RWPE2 (cell line): ENCODE measurements at regions not wholly inside any gene's neighbourhood (a gene's known extent, or its start where the extent isn't known, plus 50 kb on each side); places are given as distances from the start of the nearest gene placed in this dataset.

Experiments
- ATAC-seq: fragments of 200-7000 bp; cut with Tn5 transposase; 3 replicates; pipeline ENCODE4 v1.9.1; 2021; ENCODE audit warnings: low read depth
- DNase-seq: peaks from one replicate; pipeline ENCODE4 v3.0.0-alpha.2; 2020; ENCODE audit warnings: low spot score
- H3K27ac ChIP-seq: fragments of 450-650 bp; 2 replicates; pipeline ENCODE4 v1.5.1; 2017; ENCODE audit warnings: mild to moderate bottlenecking; ENCODE audit not compliant: poor library complexity, severe bottlenecking
- H3K27me3 ChIP-seq: fragments of 250-450 bp; sonication (Bioruptor Pico); 2 replicates; pipeline ENCODE4 v1.5.1; 2021; ENCODE audit warnings: mild to moderate bottlenecking, moderate library complexity; ENCODE audit not compliant: insufficient read depth, poor library complexity, severe bottlenecking
- H3K36me3 ChIP-seq: fragments of 250-450 bp; sonication (Bioruptor Pico); 2 replicates; pipeline ENCODE4 v1.5.1; 2020; ENCODE audit warnings: low read depth, mild to moderate bottlenecking, moderate library complexity
- H3K4me1 ChIP-seq: fragments of 250-450 bp; sonication (Bioruptor Pico); 2 replicates; pipeline ENCODE4 v1.5.1; 2021; ENCODE audit warnings: mild to moderate bottlenecking, moderate library complexity; ENCODE audit not compliant: insufficient read depth, poor library complexity, severe bottlenecking
- H3K4me3 ChIP-seq: fragments of 250-450 bp; sonication (Bioruptor Pico); 2 replicates; pipeline ENCODE4 v1.5.1; 2021; ENCODE audit warnings: mild to moderate bottlenecking, moderate library complexity; ENCODE audit not compliant: severe bottlenecking
- H3K9me3 ChIP-seq: fragments of 250-450 bp; sonication (Bioruptor Pico); 2 replicates; pipeline ENCODE4 v1.5.1; 2021; ENCODE audit warnings: mild to moderate bottlenecking, moderate library complexity; ENCODE audit not compliant: severe bottlenecking
- TF ChIP-seq, protein P1 (sequence below): fragments of 450-650 bp; IDR thresholded peaks from one replicate; pipeline ENCODE4 v1.5.1; 2017; ENCODE audit warnings: mild to moderate bottlenecking, moderate library complexity; ENCODE audit not compliant: poor library complexity, severe bottlenecking

GRCh38 chr10:131016556-131016955 lies 295.0 kb downstream of the TCERG1L start:
- DNase-seq = no peak
- TF ChIP-seq, protein P1, sequence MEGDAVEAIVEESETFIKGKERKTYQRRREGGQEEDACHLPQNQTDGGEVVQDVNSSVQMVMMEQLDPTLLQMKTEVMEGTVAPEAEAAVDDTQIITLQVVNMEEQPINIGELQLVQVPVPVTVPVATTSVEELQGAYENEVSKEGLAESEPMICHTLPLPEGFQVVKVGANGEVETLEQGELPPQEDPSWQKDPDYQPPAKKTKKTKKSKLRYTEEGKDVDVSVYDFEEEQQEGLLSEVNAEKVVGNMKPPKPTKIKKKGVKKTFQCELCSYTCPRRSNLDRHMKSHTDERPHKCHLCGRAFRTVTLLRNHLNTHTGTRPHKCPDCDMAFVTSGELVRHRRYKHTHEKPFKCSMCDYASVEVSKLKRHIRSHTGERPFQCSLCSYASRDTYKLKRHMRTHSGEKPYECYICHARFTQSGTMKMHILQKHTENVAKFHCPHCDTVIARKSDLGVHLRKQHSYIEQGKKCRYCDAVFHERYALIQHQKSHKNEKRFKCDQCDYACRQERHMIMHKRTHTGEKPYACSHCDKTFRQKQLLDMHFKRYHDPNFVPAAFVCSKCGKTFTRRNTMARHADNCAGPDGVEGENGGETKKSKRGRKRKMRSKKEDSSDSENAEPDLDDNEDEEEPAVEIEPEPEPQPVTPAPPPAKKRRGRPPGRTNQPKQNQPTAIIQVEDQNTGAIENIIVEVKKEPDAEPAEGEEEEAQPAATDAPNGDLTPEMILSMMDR = no peak

GRCh38 chr10:131017566-131018285 lies 293.8 kb downstream of the TCERG1L start:
- no peak for ATAC-seq
- H3K4me1 ChIP-seq = no peaks in the 10 kb centered on the region
- DNase-seq = no peak
- H3K9me3 ChIP-seq = no peaks in the 10 kb centered on the region
- TF ChIP-seq, protein P1 = no peak
- no peaks in the 10 kb centered on the region for H3K27me3 ChIP-seq
- no peaks in the 10 kb centered on the region for H3K36me3 ChIP-seq
- no peak overlapping the region for H3K4me3 ChIP-seq
- no peak overlapping the region for H3K27ac ChIP-seq

More at GRCh38 chr10:131016556-131016955, 295.0 kb downstream of the TCERG1L start:
- ATAC-seq = no peak
- no peaks in the 10 kb centered on the region for H3K9me3 ChIP-seq
- H3K4me3 ChIP-seq = no peak overlapping the region
- no peak overlapping the region for H3K27ac ChIP-seq
- H3K36me3 ChIP-seq = no peaks in the 10 kb centered on the region
- H3K4me1 ChIP-seq = no peaks in the 10 kb centered on the region
- no peaks in the 10 kb centered on the region for H3K27me3 ChIP-seq

DNA sequence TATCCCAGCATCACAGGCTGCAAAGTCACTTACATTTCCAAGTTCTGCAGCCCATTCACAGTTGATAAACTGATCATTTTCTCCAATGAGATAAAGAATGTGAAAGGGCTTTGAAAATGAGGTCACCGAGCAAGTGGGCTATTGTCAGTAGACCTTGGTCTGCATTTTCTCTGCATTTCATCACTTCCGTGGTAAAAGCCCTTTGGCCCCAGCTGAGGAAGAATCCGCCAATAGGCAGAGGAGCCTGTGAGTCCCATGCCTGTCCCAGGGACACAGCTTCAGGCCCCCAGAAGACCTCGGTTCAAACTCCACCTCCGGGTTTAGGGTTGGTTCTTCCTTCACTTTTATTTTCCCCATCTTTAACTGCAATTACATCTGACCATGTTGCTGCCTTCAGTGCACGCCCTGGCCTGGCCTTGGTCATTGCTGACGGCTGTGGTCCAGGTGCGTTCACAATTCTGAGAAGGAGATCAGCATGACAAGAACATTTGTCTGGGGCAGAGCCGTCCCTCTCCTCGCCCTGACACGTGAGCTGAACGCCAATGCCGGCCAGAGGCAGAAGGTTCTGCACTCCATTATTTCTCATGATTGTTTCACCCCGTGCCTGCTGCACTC lies 292.5 kb downstream of the TCERG1L start:
- H3K4me3 ChIP-seq = no peak overlapping the region
- ATAC-seq = no peak
- TF ChIP-seq, protein P1 = no peak
- no peaks in the 10 kb centered on the region for H3K36me3 ChIP-seq
- H3K27me3 ChIP-seq = no peaks in the 10 kb centered on the region
- H3K9me3 ChIP-seq = no peaks in the 10 kb centered on the region
- H3K4me1 ChIP-seq = no peaks in the 10 kb centered on the region
- no peak overlapping the region for H3K27ac ChIP-seq
- DNase-seq = no peak

GRCh38 chr10:131019696-131020095 lies 291.8 kb downstream of the TCERG1L start:
- Histone ChIP-seq H3K27ac (no peak overlapping the region), H3K36me3 (no peaks in the 10 kb centered on the region), H3K9me3 (no peaks in the 10 kb centered on the region), H3K27me3 (no peaks in the 10 kb centered on the region), H3K4me3 (no peak overlapping the region), H3K4me1 (no peaks in the 10 kb centered on the region)
- no peak for DNase-seq
- TF ChIP-seq, protein P1 = no peak
- no peak for ATAC-seq

DNA sequence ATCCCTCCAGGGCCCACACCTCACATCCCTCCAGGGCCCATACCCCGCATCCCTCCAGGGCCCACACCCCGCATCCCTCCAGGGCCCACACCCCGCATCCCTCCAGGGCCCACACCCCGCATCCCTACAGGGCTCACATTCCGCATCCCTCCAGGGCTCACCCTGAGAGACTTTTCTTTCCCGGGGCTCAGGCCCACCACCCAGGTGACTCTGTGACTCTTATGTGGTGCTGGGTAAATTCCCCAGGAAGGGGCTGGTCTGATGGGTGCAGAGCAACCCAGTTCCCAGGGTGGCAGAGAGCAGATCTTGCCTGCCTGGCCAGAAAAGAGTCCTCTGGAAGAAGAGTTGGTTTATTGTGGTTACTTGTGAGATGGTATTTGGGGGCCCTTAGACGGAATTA lies 290.7 kb downstream of the TCERG1L start:
- Histone ChIP-seq H3K9me3 (no peaks in the 10 kb centered on the region), H3K27ac (no peak overlapping the region), H3K36me3 (no peaks in the 10 kb centered on the region), H3K4me1 (no peaks in the 10 kb centered on the region), H3K27me3 (no peaks in the 10 kb centered on the region), H3K4me3 (no peak overlapping the region)
- ATAC-seq (no peak), DNase-seq (no peak)
- TF ChIP-seq, protein P1 = no peak
